ENCODE measurements at regions not wholly inside any gene's neighbourhood (a gene's known extent, or its start where the extent isn't known, plus 50 kb on each side); places are given as distances from the start of the nearest gene placed in this dataset.

DNA sequence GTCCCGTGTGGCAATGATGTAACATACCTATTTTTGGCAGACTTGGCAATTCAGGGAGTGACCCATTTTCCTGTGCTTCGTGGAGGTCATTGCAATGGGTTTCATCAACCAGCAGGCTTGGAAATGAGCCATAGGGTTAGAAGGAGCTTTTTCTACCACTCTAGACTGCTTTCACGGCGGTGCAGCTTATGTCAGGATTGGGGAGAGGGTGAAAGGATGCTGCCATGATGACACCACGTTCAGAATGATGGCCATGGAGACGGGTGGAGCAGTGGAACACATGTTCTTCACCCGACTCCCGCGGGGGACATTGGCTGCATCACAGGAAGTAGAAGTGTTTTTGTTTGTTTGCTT lies 220.2 kb downstream of the EMX2 start:
- Histone ChIP-seq H3K9me3 (ENCODE audit: control insufficient read depth in 1 of 2, insufficient read depth in 1 of 2, low read depth in 1 of 2, low read length in 2 of 2) (no peaks in the 10 kb centered on the region), H4K20me1 (ENCODE audit: insufficient read depth) (no peaks in the 10 kb centered on the region), H3K4me1 (ENCODE audit: control insufficient read depth in 1 of 2, insufficient read depth in 2 of 2, low read length in 2 of 2) (no peaks in the 10 kb centered on the region), H3K4me3 (replicated peaks in 1 of 2; ENCODE audit: low read depth in 1 of 2, low read length in 2 of 2) (no peak overlapping the region), H3K9me2 (ENCODE audit: insufficient read depth) (no peaks in the 10 kb centered on the region), H3K27me3 (ENCODE audit: insufficient read depth, low read length) (peaks cover 54% of the 10 kb centered on the region), H3K36me3 (ENCODE audit: control insufficient read depth in 1 of 2, insufficient read depth in 2 of 2, low read length in 2 of 2) (no peaks in the 10 kb centered on the region), H3K4me2 (ENCODE audit: low read length) (no peak overlapping the region), H3K27ac (ENCODE audit: low read depth, low read length) (no peak overlapping the region), H3K79me2 (ENCODE audit: insufficient read depth, low read length) (no peaks in the 10 kb centered on the region), H2AFZ (ENCODE audit: low read depth, low read length, poor library complexity, severe bottlenecking) (no peak overlapping the region), H3K9ac (ENCODE audit: low read length) (no peak overlapping the region)
- intact Hi-C loops (cut with micrococcal nuclease), result no loop called here
- DNase-seq (ENCODE audit: low read depth, low spot score) (peak; percentile 36), ATAC-seq (no peak)
- TF ChIP-seq CEBPB (IDR thresholded peaks at IDR 0.05; ENCODE audit: low read depth) (peak; percentile 95), SIN3A (IDR thresholded peaks at IDR 0.05; ENCODE audit: low read depth) (no peak), SRF (IDR thresholded peaks at IDR 0.05; ENCODE audit: low read depth) (peak; percentile 43; the same call in 1 of the 2 replicates), SP1 (IDR thresholded peaks at IDR 0.05; ENCODE audit: low read depth) (peak; percentile 53), POLR2AphosphoS5 (IDR thresholded peaks at IDR 0.05; ENCODE audit: low read depth, low read length) (peak; percentile 23; the same call in 1 of the 2 replicates), RAD21 (IDR thresholded peaks at IDR 0.05; ENCODE audit: low read depth) (no peak)
- TF ChIP-seq, protein P1, sequence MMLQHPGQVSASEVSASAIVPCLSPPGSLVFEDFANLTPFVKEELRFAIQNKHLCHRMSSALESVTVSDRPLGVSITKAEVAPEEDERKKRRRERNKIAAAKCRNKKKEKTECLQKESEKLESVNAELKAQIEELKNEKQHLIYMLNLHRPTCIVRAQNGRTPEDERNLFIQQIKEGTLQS (IDR thresholded peaks at IDR 0.05), result peak; percentile 51; the same call in 1 of the 2 replicates
- TF ChIP-seq, protein P2, sequence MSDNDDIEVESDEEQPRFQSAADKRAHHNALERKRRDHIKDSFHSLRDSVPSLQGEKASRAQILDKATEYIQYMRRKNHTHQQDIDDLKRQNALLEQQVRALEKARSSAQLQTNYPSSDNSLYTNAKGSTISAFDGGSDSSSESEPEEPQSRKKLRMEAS (IDR thresholded peaks at IDR 0.05), result 0 out of 2 replicates have a peak, but pooled peaks have one; percentile 23
- POLR2A ChIA-PET, result no interaction called here
- no TSS peak for BruUV-seq (replicated peaks)
- CTCF ChIA-PET, result no interaction called here
- RAD21 ChIA-PET (ENCODE audit: low non-redundant PET in 1 of 2, low total read pairs in 2 of 2, uncharacterized antibody in 2 of 2, unreplicated experiment in 2 of 2), result no interaction called here

DNA sequence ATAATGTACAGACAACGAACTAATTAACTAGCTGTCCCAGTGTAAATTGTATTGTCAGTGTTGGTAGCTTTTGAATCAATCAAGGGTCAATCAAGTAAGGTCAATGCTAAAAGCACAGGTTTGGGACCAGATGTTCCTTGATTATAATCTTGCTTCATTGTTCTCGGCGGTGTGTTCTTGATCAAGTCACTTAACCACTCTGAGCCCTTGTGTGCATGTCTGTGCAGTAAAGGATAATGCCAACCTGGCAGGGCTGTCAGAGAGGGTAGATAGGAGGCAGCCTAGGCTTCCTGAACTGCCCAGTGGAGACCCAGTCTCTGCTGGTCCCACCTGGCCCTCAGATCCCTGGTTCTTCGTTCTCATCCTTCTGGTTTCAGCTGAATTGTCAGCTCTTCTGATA lies 221.0 kb downstream of the EMX2 start:
- TF ChIP-seq POLR2AphosphoS5 (IDR thresholded peaks at IDR 0.05; ENCODE audit: low read depth, low read length) (no peak), SIN3A (IDR thresholded peaks at IDR 0.05; ENCODE audit: low read depth) (no peak), TCF7L2 (IDR thresholded peaks at IDR 0.05; ENCODE audit: borderline replicate concordance, extremely low read depth, insufficient read depth, insufficient read length) (no peak), CBX3 (IDR thresholded peaks at IDR 0.05; ENCODE audit: low read depth) (no peak), POLR2A (IDR thresholded peaks at IDR 0.05; ENCODE audit: borderline replicate concordance, extremely low read depth, insufficient read depth, insufficient read length) (no peak), EZH2 (IDR thresholded peaks at IDR 0.05) (no peak), YY1 (IDR thresholded peaks at IDR 0.05; ENCODE audit: extremely low read depth, insufficient replicate concordance, low read depth, low read length) (no peak), EGR1 (IDR thresholded peaks at IDR 0.05; ENCODE audit: low read depth) (no peak), FOSL1 (IDR thresholded peaks at IDR 0.05; ENCODE audit: low read depth) (no peak), ELF1 (IDR thresholded peaks at IDR 0.05; ENCODE audit: borderline replicate concordance, low read depth) (no peak), ZFX (IDR thresholded peaks at IDR 0.05) (no peak), SP1 (IDR thresholded peaks at IDR 0.05; ENCODE audit: low read depth) (no peak), ZNF274 (IDR thresholded peaks at IDR 0.05; ENCODE audit: low read depth, low read length) (no peak), RAD21 (IDR thresholded peaks at IDR 0.05; ENCODE audit: low read depth) (no peak), SRF (IDR thresholded peaks at IDR 0.05; ENCODE audit: low read depth) (no peak), EZH2phosphoT487 (IDR thresholded peaks at IDR 0.05; ENCODE audit: borderline replicate concordance) (no peak), CEBPB (IDR thresholded peaks at IDR 0.05; ENCODE audit: low read depth) (no peak)
- TF ChIP-seq, protein P1 (IDR thresholded peaks at IDR 0.05), result no peak
- TF ChIP-seq, protein P3, sequence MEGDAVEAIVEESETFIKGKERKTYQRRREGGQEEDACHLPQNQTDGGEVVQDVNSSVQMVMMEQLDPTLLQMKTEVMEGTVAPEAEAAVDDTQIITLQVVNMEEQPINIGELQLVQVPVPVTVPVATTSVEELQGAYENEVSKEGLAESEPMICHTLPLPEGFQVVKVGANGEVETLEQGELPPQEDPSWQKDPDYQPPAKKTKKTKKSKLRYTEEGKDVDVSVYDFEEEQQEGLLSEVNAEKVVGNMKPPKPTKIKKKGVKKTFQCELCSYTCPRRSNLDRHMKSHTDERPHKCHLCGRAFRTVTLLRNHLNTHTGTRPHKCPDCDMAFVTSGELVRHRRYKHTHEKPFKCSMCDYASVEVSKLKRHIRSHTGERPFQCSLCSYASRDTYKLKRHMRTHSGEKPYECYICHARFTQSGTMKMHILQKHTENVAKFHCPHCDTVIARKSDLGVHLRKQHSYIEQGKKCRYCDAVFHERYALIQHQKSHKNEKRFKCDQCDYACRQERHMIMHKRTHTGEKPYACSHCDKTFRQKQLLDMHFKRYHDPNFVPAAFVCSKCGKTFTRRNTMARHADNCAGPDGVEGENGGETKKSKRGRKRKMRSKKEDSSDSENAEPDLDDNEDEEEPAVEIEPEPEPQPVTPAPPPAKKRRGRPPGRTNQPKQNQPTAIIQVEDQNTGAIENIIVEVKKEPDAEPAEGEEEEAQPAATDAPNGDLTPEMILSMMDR (IDR thresholded peaks at IDR 0.05 in 2 of 3, conservative IDR thresholded peaks at IDR 0.05 in 1 of 3; ENCODE audit: borderline replicate concordance in 1 of 3, insufficient read depth in 1 of 3, low read depth in 2 of 3, low read length in 2 of 3), result no peak
- CTCF ChIA-PET, result no interaction called here
- H3K4me2 ChIP-seq (ENCODE audit: low read length), result no peak overlapping the region

More for the DNA sequence above, 221.0 kb downstream of the EMX2 start:
- Histone ChIP-seq H3K9me2 (ENCODE audit: insufficient read depth) (no peaks in the 10 kb centered on the region), H3K4me1 (ENCODE audit: control insufficient read depth in 1 of 2, insufficient read depth in 2 of 2, low read length in 2 of 2) (no peaks in the 10 kb centered on the region), H3K9me3 (ENCODE audit: control insufficient read depth in 1 of 2, insufficient read depth in 1 of 2, low read depth in 1 of 2, low read length in 2 of 2) (no peaks in the 10 kb centered on the region), H3K27me3 (ENCODE audit: insufficient read depth, low read length) (peaks cover 54% of the 10 kb centered on the region), H2AFZ (ENCODE audit: low read depth, low read length, poor library complexity, severe bottlenecking) (no peak overlapping the region), H3K79me2 (ENCODE audit: insufficient read depth, low read length) (no peaks in the 10 kb centered on the region), H3K9ac (ENCODE audit: low read length) (no peak overlapping the region), H3K4me3 (replicated peaks in 1 of 2; ENCODE audit: low read depth in 1 of 2, low read length in 2 of 2) (no peak overlapping the region), H3K36me3 (ENCODE audit: control insufficient read depth in 1 of 2, insufficient read depth in 2 of 2, low read length in 2 of 2) (no peaks in the 10 kb centered on the region), H4K20me1 (ENCODE audit: insufficient read depth) (no peaks in the 10 kb centered on the region), H3K27ac (ENCODE audit: low read depth, low read length) (no peak overlapping the region)
- no TSS peak for BruUV-seq (replicated peaks)
- ChIA-PET POLR2A (no interaction called here), RAD21 (ENCODE audit: low non-redundant PET in 1 of 2, low total read pairs in 2 of 2, uncharacterized antibody in 2 of 2, unreplicated experiment in 2 of 2) (no interaction called here)
- intact Hi-C loops (cut with micrococcal nuclease), result no loop called here
- DNase-seq (ENCODE audit: low read depth, low spot score) (no peak), ATAC-seq (no peak)
